ENCODE measurements at regions not wholly inside any gene's neighbourhood (a gene's known extent, or its start where the extent isn't known, plus 50 kb on each side); places are given as distances from the start of the nearest gene placed in this dataset.
"Not testable (repeated sequence)": the region's sequence is repeated elsewhere in the genome, so short reads cannot be mapped to it uniquely, and the experiment has no call there.

DNA sequence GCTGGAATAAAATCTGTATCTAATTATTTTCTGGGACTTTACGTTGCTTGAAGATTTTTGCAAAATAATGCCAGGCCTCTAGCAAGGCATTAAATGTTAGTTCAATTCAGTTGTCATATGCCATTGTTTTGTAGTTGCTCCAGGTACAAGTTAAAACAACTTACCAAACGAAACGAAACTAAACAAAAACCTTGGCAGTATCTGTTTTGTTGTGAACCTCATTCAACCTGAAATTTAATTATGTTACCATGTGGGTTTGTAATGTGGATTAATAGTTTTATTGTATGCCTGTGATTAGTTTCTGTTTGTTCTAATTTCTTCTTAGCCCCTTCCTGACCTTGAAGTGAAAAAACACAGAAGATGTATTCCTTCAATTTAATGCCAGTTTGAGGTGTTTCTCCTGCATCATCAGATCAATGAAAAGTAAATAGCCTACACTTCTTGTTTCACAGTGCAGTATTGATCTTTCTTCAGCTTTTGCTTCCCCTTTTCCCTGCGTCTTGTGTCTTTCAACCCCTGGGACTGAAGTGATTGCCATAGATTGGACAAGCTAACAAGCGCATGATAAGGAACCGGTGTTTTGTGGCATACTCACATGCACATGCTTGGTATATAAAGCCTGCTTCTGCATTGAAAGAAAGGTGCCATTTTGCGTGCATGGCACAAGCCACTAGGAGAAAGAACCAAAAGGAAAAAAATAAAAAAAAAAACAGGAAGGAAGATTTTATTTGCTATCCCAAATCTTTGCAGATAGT is 699.0 kb upstream of the ARRDC3 start:
- DNase-seq = no peak

DNA sequence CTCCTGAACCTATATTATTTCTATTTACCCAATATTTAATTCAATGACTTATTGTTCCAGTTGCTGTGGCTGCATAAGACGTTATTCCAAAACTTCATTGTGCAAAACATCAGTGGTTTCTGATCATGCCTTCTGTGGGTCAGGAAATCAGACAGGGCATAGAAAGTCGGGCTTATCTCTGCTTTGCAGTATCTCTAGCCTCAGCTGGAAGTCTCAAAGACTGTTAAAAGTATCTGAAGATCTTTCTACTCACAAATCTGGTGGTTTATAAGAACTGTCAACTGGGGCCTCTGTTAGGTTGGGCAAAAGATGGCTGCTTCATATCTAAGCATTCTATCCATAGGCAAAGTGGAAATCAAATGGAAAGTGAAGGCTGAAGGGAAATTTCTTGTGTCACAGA is 687.7 kb upstream of the ARRDC3 start:
- DNase-seq = no peak

DNA sequence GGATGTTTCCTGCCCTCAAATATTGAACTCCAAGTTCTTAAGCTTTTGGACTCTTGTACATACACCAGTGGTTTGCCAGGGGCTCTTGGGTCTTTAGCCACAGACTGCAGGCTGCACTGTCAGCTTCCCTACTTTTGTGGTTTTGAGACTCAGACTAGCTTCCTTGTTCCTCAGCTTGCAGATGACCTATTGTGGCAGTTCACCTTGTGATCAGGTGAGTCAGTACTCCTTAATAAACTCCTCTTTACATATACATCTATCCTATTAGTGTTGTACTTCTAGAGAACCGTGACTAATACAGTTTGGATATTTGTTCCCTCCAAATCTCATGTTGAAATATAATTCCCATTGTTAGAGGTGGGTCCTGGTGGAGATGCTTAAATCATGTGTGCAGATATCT is 681.9 kb upstream of the ARRDC3 start:
- no peak for DNase-seq

DNA sequence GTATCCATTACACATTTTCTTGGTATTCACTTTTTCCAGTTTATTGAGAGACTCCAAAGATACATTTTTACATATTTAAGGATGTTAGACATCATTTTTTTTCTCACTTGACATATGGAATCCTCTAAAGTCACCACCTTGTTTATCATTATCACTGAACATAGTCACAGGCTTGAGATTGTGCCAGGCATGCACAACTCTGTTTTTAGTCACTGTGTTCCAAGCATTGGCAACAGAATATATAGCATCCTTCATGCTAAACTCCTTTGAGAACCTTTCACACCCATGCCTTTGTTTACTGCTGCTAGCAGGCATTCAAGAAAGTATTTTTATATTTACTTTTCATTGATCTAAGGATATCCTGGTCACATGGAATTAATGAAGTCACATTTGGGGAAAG is 668.6 kb upstream of the ARRDC3 start:
- DNase-seq = no peak

DNA sequence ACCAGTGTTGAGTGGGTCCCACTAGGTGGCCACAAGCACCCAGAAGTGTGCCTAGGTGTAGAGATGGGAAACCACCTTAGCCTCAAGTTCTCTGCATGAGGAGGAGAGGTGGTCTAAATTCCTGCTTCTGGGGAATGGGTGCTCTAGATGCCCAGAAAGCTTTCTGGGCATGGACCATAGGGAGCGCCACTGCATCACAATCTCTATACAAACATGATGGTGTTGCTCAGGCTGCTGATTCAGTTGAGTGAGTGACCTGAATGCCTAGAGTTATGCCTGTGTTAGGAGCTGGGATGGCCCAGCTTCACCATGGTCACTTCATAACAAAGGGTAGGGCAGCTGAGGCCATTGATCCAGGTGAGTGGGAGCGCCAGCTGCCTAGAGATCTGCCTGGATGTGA is 667.9 kb upstream of the ARRDC3 start:
- no peak for DNase-seq

- no peak for DNase-seq
Measured at GRCh38 chr5:92041911-92042660, 659.0 kb upstream of the ARRDC3 start.

- no peak for DNase-seq
Measured at GRCh38 chr5:92041206-92041605, 658.1 kb upstream of the ARRDC3 start.

- not testable (repeated sequence) for DNase-seq
Measured at GRCh38 chr5:92029792-92030191, 646.7 kb upstream of the ARRDC3 start.

- DNase-seq = no peak
Measured at GRCh38 chr5:92023555-92023954, 640.4 kb upstream of the ARRDC3 start.

- no peak for DNase-seq
Measured at GRCh38 chr5:92023141-92023471, 640.0 kb upstream of the ARRDC3 start.

DNA sequence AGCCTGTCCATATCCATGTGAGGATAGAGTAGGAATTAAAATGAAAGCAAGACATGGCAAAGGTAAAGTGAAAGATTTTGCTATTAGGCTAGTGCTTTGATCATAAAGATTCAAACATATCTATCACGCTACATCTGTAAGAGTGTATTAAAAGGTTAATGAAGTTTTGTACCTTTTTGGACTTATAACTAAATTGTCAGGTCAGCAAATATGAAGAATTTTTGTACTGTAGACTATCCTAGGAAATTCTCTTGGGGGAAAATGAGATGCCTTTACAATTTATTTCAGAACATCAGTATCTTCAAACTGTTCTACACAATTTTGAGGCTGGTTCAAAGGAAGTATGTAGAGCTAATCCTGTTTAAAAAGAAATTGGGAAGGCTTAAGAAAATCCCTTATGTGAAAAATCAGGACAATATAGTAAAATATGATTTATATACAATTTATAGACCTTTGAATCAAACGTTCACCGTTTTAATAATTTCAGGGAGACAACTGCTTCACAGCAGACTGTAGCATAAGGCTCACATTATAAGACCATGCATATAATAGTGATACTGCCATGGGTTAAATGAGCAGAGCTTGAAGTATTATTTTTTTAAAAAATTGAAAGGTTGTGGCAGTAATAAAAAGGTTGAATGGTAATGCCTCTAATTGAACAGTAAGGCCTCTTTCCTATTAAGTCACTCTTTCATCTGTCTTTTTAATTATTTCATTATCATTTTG is 639.5 kb upstream of the ARRDC3 start:
- no peak for DNase-seq

DNA sequence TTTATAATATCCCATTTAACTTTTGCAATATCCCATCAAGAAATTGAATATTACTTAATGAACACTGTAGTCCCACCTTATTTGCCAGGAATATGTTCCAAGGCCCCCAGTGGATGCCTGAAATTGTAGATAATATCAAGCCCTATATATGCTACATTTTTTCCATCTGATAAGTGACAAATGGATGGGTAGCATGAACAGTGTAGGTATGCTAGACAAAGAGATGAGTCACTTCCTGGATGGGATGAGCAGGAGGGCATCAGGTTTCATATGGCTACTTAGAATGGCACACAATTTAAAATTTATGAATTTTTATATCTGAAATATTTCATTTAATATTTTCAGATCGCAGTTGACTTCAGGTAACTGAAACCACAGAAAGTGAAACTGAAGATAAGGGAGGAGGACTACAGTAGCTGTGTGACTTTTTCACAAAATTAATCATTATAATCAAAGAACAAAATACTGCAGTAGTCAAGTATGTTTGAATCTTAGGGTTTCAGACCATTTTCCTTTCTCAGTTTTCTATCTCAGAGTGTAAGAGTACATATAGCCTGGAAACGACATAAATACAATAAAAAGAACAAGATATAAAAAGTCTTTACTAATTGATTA is 636.4 kb upstream of the ARRDC3 start:
- DNase-seq = no peak

GRCh38 chr5:92017776-92018175 is 634.7 kb upstream of the ARRDC3 start:
- no peak for DNase-seq

- not testable (repeated sequence) for DNase-seq
Measured at GRCh38 chr5:92011845-92012244, 628.7 kb upstream of the ARRDC3 start.

DNA sequence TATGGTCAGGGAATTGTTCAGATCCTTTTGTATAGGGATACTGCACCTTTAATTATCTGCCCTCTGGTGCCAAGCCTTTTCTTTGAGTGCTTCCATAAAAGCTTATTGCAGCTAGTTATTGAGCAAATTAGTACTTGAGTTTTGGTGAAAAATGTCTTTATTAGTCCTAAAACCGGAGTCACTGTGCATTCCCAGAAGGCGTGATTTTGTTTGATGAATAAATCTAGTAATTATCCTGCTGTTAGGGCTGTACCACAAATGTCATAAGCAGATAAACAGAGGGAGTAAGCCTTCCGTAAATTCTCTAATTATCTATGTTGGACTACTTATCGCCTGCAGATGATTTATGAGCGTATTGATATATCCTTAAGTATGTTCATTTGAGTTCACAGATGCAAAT is 620.7 kb upstream of the ARRDC3 start:
- no peak for DNase-seq

- DNase-seq = no peak
Measured at GRCh38 chr5:92002721-92003274, 619.7 kb upstream of the ARRDC3 start.

DNA sequence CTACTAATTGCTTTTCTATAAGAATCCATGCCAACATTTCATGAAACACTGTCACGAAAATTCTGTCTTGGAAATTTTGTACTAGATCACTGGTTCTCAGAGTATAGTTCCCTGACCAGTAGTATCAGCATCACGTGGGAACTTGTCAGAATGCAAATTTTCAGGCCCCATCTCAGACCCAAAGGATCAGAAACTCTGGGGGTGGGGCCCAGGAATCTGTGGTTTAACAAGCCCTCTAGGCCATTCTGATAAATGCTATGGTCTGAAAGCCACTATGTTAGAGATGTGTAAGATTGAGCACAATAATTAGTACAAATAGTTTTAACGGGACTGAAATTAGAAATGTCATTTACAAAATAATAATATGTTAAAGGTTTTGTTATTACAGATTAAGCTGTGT is 615.7 kb upstream of the ARRDC3 start:
- DNase-seq = no peak

DNA sequence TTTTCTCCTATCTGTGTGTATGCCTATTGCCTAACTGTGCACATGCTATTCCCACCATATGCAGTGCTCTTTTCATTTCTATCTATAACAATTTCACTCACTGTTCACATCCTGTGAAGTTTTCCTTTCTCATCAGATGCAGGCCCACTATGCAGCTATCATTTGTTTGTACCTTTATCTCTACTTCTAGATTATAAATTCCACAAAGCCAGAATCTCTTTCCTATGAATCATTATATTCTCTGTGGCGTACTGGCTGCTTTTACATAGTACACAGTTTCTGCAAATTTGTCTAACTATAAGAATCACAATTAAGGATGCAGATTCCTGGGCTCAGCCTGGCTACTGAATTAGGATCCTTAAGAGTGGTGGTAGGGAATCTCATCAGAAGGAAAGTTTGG is 600.8 kb upstream of the ARRDC3 start:
- no peak for DNase-seq

DNA sequence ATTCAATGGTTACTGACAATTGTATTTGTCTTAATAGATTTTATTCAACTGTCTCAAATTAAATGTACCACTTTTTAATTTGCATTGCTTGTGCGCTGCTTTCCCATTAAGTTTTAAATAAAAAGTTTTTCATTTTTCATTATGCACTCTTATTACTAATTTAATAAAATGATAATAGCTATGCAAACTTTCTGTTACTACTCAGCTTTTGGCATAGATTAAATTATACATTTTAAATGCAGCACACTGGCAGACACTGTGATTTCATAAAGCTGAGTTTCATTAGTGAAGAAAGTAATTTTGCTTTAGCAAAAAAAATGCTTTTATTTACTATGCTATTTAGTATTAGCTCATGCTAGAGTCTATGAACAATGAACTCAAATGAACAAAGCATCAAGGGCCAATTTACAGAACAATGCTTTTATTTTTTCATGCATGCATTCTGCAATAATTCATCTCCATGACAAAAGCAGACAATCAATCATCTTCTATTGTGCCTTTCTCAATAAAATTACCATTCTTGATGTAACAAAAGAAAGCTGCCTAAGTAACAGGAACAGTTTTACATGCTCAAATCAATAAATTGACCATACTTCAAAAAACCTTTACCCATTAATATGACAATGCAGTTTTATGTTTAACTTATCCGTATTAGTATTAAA is 595.2 kb upstream of the ARRDC3 start:
- DNase-seq = no peak

DNA sequence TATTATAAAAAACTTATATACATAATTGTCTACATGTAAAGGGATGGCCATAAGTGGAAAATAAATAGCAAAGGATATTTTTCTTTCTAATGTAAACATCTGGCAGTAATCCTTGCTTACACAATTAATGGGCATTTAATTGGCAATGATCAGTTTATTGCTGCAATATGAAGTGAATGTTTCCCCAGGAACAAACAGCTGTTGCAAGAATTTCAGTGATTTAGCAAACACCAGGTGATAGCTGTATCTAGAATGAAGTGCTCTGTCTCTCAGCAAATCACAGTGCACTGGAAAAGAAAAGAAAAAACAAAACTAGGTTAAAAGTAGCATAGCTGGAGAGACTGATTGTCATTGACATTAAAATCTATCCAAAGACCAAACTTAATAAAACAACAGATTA is 594.5 kb upstream of the ARRDC3 start:
- no peak for DNase-seq

GRCh38 chr5:91976451-91976850 is 593.3 kb upstream of the ARRDC3 start:
- DNase-seq = no peak

DNA sequence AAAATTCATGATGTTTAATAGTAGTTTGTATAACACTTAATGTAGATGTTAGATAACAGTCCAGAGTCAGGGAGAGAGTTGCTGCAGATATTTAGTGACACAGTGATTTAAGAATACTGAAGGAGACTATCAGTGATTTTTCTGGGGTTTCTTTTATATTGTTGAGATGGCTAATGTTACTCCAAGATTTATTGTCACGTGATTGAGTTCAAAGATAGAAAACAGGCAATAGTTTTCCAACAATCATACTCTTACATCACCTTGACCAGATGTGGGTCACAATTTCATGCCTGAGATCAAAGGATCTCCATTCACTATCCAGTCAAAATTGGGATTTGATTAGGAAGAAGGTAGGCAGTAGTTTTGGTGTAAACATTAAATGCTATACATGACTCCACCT is 580.0 kb upstream of the ARRDC3 start:
- no peak for DNase-seq

- DNase-seq = no peak
Measured at GRCh38 chr5:91957666-91958065, 574.5 kb upstream of the ARRDC3 start.

All from hippocampal formation (tissue), 2 donors.